ENCODE measurements at regions not wholly inside any gene's neighbourhood (a gene's known extent, or its start where the extent isn't known, plus 50 kb on each side); places are given as distances from the start of the nearest gene placed in this dataset.
"Not testable (repeated sequence)": the region's sequence is repeated elsewhere in the genome, so short reads cannot be mapped to it uniquely, and the experiment has no call there.

GRCh38 chr18:73681398-73681797 lies 466.2 kb downstream of the FBXO15 start:
- TF ChIP-seq CTCF (IDR thresholded peaks at IDR 0.05) = no peak
- ATAC-seq (ENCODE audit: low FRiP score) (no peak), DNase-seq (ENCODE audit: low spot score) (no peak)

DNA sequence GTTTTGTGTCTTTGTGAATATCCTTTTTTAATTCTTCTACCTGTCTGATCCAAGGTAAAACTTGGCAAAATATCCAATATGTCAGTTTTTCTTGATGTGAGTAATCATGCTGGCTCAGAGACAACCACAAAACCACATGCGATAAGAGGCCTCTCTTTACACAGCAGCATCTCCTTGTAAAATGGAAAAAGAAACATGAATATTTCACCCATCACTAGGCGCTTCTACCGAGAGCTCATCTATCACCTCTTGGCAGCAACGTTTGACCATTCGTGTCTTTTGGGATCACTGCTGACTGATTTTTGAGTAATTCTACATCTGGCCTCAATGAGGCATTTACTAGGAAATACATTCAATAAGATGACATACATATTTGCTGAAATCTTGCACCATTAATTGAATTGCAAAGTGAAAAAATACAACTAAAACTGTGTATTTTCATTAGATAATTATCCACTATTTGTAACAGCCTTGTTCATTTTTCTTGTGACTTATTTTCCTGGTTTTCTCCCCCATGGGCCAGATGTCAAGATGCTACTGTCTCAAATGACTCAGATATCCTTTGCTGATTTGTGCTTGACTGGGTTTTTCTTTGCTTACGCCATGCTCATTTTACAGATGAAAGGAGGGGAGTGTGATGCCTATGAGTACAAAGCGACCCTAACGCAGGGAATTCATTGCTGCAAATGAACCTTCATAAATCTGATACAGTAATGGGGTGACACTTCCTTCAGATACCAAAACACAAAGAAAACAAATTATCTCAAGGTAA lies 467.5 kb downstream of the FBXO15 start:
- DNase-seq (ENCODE audit: low spot score) (no peak), ATAC-seq (ENCODE audit: low FRiP score) (no peak)
- no peak for TF ChIP-seq CTCF (IDR thresholded peaks at IDR 0.05)

- DNase-seq (ENCODE audit: low spot score) (no peak), ATAC-seq (ENCODE audit: low FRiP score) (no peak)
- TF ChIP-seq CTCF (IDR thresholded peaks at IDR 0.05) = no peak
Observed at GRCh38 chr18:73677450-73677849, 470.2 kb downstream of the FBXO15 start.

DNA sequence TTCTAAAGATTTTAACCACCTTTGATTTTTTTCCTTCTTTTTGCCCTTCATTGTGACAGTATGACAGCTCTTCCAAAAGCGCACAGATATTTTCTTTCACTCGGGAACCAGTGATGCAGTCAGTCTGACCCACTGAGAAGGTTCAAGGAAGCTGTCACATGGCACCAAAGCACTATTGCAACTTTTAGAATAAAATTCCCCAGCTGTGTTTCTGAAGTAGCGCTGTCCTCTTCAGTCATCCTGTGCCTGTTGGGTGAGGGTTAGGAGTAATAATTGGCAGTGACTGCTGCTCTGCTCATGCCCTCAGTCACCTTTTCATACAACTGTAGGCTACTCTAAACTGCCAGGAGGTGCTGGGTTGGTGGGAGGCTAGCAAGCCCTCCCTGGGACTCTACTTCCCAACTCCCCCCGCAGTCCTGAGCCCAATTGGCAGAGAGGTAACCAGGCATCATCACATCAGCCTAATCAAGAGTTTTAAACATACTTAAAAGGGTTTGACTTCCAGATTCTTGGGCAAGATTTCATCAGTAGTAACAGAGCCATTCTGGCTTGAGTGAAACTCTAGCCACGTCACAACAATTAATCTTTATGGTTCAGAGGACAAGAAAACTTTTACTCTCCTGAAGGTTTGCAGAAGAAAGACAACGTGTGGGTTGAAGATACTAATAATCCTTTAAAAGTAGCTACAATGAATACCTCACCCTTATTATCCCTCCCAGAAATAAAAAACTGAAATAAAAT lies 473.3 kb downstream of the FBXO15 start:
- ATAC-seq (ENCODE audit: low FRiP score) (peak; percentile 43), DNase-seq (ENCODE audit: low spot score) (no peak)
- TF ChIP-seq CTCF (IDR thresholded peaks at IDR 0.05) = no peak

- not testable (repeated sequence) for DNase-seq (ENCODE audit: low spot score); ATAC-seq (ENCODE audit: low FRiP score)
Observed at GRCh38 chr18:73671480-73671879, 476.2 kb downstream of the FBXO15 start.

DNA sequence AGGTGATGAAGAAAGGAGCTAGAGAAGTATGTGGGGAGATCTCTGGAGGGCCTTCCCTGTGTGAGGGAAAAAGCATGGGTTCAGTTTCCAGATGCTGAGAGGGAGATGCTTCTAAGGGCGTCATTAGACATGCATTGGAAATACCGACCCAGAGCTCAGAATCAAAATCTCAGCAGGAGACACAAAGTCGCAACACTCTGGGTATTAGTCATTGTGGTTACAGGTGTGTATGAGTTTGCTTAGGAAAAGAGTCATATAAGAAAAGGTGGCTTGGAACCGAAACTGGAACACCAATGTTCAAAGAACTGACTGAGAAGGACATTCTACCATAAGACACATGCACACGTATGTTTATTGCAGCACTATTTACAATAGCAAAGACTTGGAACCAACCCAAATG lies 477.1 kb downstream of the FBXO15 start:
- ATAC-seq (ENCODE audit: low FRiP score) (no peak), DNase-seq (ENCODE audit: low spot score) (no peak)
- TF ChIP-seq CTCF (IDR thresholded peaks at IDR 0.05) = no peak

GRCh38 chr18:73670039-73670438 lies 477.6 kb downstream of the FBXO15 start:
- ATAC-seq (ENCODE audit: low FRiP score) = no peak
- DNase-seq (ENCODE audit: low spot score) = no peak
- no peak for TF ChIP-seq CTCF (IDR thresholded peaks at IDR 0.05)

Data from omental fat pad (tissue), 3 donors.